Breast epithelium (tissue), 3 donors: ENCODE measurements at regions not wholly inside any gene's neighbourhood (a gene's known extent, or its start where the extent isn't known, plus 50 kb on each side); places are given as distances from the start of the nearest gene placed in this dataset.

ENCODE experiments used
- POLR2A ChIP-seq: fragments of 450-650 bp; IDR thresholded peaks from one replicate; pipeline ENCODE4 v1.6.1; 2016; ENCODE audit warnings: antibody characterized with exemption, mild to moderate bottlenecking, moderate library complexity
- POLR2AphosphoS5 ChIP-seq, 3 donors: sonication (generic); formaldehyde crosslinking; IDR thresholded peaks; one replicate each; pipeline ENCODE4 v1.6.1; 2017; ENCODE audit warnings: antibody characterized with exemption in 3 of 3
- TF ChIP-seq, protein P1 (sequence below), 3 donors: fragments of 450-650 bp; IDR thresholded peaks; one replicate each; pipeline ENCODE4 v1.5.1; 2016 to 2017; ENCODE audit warnings: antibody characterized with exemption in 3 of 3, mild to moderate bottlenecking in 3 of 3, moderate library complexity in 3 of 3

- TF ChIP-seq POLR2A: no peak
- TF ChIP-seq, protein P1, sequence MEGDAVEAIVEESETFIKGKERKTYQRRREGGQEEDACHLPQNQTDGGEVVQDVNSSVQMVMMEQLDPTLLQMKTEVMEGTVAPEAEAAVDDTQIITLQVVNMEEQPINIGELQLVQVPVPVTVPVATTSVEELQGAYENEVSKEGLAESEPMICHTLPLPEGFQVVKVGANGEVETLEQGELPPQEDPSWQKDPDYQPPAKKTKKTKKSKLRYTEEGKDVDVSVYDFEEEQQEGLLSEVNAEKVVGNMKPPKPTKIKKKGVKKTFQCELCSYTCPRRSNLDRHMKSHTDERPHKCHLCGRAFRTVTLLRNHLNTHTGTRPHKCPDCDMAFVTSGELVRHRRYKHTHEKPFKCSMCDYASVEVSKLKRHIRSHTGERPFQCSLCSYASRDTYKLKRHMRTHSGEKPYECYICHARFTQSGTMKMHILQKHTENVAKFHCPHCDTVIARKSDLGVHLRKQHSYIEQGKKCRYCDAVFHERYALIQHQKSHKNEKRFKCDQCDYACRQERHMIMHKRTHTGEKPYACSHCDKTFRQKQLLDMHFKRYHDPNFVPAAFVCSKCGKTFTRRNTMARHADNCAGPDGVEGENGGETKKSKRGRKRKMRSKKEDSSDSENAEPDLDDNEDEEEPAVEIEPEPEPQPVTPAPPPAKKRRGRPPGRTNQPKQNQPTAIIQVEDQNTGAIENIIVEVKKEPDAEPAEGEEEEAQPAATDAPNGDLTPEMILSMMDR (IDR thresholded peaks at IDR 0.05): no peak
- TF ChIP-seq POLR2AphosphoS5 (IDR thresholded peaks at IDR 0.05): no peak
Observed at GRCh38 chr1:189131576-189131975, 1346.1 kb downstream of the BRINP3 start.
